NB4 (cell line): ENCODE measurements at regions not wholly inside any gene's neighbourhood (a gene's known extent, or its start where the extent isn't known, plus 50 kb on each side); places are given as distances from the start of the nearest gene placed in this dataset.

Source experiments
- DNase-seq: peaks from one replicate; pipeline ENCODE4 v3.0.0; 2010; ENCODE audit warnings: low read depth
- H3K4me3 ChIP-seq: one replicate; pipeline ENCODE4 v1.5.1; 2011; ENCODE audit warnings: mild to moderate bottlenecking, low read depth, low read length, moderate library complexity
- MAX ChIP-seq: IDR thresholded peaks from 2 replicates; pipeline ENCODE4 v1.6.1; 2011; ENCODE audit warnings: low read depth, low read length
- MYC ChIP-seq: IDR thresholded peaks from 2 replicates; pipeline ENCODE4 v1.6.1; 2011; ENCODE audit warnings: low read depth, low read length
- POLR2A ChIP-seq: IDR thresholded peaks from 2 replicates; pipeline ENCODE4 v1.6.1; 2011; ENCODE audit warnings: mild to moderate bottlenecking; ENCODE audit not compliant: insufficient read length; ENCODE audit errors: extremely low read depth
- TF ChIP-seq, protein P1 (sequence below): IDR thresholded peaks from one replicate; pipeline ENCODE4 v1.5.1; 2012; ENCODE audit warnings: low read depth, low read length

GRCh38 chr3:63762180-63762579 is 56.9 kb upstream of the C3orf49 start:
- H3K4me3 ChIP-seq, result no peak overlapping the region
- no peak for TF ChIP-seq MYC
- DNase-seq, result no peak

DNA sequence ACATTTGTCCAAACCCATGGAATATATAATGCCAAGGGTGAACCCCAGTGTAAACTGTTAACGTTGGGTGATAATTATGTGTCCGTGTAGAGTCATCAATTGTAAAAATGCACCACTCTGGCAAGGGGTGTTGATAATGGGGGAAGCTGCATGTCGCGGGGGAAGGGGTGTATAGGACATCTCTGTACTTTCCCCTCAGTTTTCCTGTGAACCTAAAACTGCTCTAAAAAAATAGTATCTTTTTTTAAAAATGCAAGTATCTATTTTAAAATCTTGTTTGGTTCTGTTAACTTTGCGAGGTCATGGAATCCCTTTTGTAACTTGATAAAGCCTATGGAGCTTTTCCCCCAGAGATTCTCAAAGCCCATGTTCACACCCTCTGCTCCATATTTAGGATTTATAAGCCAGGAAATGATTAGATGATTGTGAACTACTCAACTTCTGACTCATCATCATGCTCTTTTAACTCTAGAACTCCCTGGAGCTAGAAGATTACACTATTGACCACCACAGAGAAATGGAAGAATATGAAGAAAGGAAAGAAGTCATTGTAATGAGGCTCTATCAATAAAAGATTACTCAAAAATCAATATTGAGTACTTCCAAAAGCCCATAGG is 56.1 kb upstream of the C3orf49 start:
- TF ChIP-seq MAX (no peak), POLR2A (no peak), MYC (no peak)
- TF ChIP-seq, protein P1, sequence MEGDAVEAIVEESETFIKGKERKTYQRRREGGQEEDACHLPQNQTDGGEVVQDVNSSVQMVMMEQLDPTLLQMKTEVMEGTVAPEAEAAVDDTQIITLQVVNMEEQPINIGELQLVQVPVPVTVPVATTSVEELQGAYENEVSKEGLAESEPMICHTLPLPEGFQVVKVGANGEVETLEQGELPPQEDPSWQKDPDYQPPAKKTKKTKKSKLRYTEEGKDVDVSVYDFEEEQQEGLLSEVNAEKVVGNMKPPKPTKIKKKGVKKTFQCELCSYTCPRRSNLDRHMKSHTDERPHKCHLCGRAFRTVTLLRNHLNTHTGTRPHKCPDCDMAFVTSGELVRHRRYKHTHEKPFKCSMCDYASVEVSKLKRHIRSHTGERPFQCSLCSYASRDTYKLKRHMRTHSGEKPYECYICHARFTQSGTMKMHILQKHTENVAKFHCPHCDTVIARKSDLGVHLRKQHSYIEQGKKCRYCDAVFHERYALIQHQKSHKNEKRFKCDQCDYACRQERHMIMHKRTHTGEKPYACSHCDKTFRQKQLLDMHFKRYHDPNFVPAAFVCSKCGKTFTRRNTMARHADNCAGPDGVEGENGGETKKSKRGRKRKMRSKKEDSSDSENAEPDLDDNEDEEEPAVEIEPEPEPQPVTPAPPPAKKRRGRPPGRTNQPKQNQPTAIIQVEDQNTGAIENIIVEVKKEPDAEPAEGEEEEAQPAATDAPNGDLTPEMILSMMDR, result no peak
- no peak overlapping the region for H3K4me3 ChIP-seq
- no peak for DNase-seq

- no peak for DNase-seq
- TF ChIP-seq MAX, result no peak
- TF ChIP-seq, protein P1, result no peak
- no peak for TF ChIP-seq POLR2A
- no peak for TF ChIP-seq MYC
- H3K4me3 ChIP-seq, result no peak overlapping the region
Observed at GRCh38 chr3:63764511-63764910, 54.6 kb upstream of the C3orf49 start.

DNA sequence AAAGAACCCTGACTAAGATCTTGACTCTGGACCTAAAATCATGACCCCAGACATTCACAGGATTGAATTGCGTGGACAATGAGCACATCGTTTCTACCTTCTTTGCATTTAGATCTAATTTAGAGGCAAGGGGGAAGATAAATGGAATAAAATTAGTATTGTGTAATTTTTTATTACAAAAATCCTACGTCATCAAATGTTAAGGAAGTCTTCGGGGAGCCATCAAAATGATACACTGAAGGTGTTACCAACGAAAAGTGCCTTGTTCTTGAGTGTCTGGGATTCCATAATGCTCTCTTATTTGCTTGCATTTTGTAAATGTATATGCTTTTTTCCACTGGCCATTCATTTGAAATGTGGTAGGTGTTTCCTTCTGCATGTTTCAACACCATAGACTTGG is 52.8 kb upstream of the C3orf49 start:
- TF ChIP-seq, protein P1, result no peak
- TF ChIP-seq POLR2A, result no peak
- no peak for TF ChIP-seq MAX
- TF ChIP-seq MYC, result no peak
- no peak for DNase-seq
- H3K4me3 ChIP-seq, result no peak overlapping the region

DNA sequence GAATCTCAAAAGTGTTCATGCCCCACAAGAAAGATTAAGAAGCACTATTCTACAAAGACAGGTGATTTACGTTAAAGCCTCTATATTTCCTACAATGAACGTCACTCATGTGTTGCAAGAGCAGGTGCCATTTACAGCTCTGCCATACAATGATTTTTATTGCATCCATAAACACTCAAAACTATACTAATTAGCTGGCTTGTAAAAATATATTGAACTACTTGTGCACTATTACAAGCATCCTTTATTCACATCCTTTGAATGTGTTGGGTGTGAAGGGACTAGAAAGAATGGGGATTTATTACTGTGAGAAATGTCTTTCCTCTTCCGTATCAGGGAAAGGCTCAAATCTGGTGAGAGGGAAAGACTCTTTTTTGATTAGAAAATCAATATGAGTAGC is 50.7 kb upstream of the C3orf49 start:
- DNase-seq, result no peak
- TF ChIP-seq, protein P1, result no peak
- TF ChIP-seq MAX, result no peak
- TF ChIP-seq POLR2A, result no peak
- H3K4me3 ChIP-seq, result no peak overlapping the region

- H3K4me3 ChIP-seq, result no peak overlapping the region
- no peak for TF ChIP-seq POLR2A
- TF ChIP-seq MAX, result no peak
- TF ChIP-seq, protein P1, result no peak
- no peak for TF ChIP-seq MYC
- DNase-seq, result no peak
Observed at GRCh38 chr3:63768888-63769287, 50.2 kb upstream of the C3orf49 start.
